Peyer's patch (tissue), 4 donors: ENCODE measurements at regions not wholly inside any gene's neighbourhood (a gene's known extent, or its start where the extent isn't known, plus 50 kb on each side); places are given as distances from the start of the nearest gene placed in this dataset.

Source experiments
- POLR2A ChIP-seq, 2 donors: fragments of 450-650 bp; IDR thresholded peaks; one replicate each; pipeline ENCODE4 v1.5.1; 2017; ENCODE audit warnings: antibody characterized with exemption in 2 of 2, mild to moderate bottlenecking in 2 of 2, moderate library complexity in 2 of 2
- TF ChIP-seq, protein P1 (sequence below), 6 experiments: fragments of 450-650 bp in 4 of 6; fragments of 200-600 bp in 2 of 6; sonication (generic) in 1 of 6; IDR thresholded peaks; one replicate each; pipeline ENCODE4 v1.5.1; 2017 to 2019; ENCODE audit warnings: antibody characterized with exemption in 6 of 6, mild to moderate bottlenecking in 3 of 6, moderate library complexity in 1 of 6

DNA sequence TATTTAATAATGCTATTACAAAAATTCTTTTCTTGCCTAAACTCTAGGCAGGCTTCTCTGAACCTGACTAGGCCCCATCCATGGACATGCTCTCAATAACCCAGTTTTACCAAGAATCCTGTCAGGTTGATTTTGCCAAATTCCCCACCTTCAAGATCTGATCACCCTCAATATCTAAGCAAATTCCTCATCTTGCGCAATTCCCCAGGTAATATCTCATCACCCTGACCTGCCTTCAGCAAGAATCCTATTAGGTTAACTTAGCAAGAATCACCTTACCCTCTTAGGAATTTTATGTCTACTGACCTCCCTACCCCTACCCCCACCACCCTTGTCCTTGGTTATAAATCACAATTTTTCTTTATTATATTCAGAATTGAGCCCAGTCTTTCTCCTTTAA is 579.1 kb downstream of the C4orf33 start:
- TF ChIP-seq POLR2A (IDR thresholded peaks at IDR 0.05), result no peak
- TF ChIP-seq, protein P1, sequence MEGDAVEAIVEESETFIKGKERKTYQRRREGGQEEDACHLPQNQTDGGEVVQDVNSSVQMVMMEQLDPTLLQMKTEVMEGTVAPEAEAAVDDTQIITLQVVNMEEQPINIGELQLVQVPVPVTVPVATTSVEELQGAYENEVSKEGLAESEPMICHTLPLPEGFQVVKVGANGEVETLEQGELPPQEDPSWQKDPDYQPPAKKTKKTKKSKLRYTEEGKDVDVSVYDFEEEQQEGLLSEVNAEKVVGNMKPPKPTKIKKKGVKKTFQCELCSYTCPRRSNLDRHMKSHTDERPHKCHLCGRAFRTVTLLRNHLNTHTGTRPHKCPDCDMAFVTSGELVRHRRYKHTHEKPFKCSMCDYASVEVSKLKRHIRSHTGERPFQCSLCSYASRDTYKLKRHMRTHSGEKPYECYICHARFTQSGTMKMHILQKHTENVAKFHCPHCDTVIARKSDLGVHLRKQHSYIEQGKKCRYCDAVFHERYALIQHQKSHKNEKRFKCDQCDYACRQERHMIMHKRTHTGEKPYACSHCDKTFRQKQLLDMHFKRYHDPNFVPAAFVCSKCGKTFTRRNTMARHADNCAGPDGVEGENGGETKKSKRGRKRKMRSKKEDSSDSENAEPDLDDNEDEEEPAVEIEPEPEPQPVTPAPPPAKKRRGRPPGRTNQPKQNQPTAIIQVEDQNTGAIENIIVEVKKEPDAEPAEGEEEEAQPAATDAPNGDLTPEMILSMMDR (IDR thresholded peaks at IDR 0.05), result no peak
